ENCODE measurements at regions not wholly inside any gene's neighbourhood (a gene's known extent, or its start where the extent isn't known, plus 50 kb on each side); places are given as distances from the start of the nearest gene placed in this dataset.

GRCh38 chr9:95679874-95680273 lies 163.1 kb upstream of the PTCH1 start:
- WGBS, 3 donors = 90 to 99% (median 93%) methylated on average over 8 of the region's 8 CpGs
- intact Hi-C loops (cut with DNase I) = no loop called here
- no peak overlapping the region for H3K27ac ChIP-seq

GRCh38 chr9:95678759-95679158 lies 162.0 kb upstream of the PTCH1 start:
- TF ChIP-seq EP300 (IDR thresholded peaks at IDR 0.05) = no peak
- no peak for TF ChIP-seq CTCF (IDR thresholded peaks at IDR 0.05)
- no peak for TF ChIP-seq POLR2A (IDR thresholded peaks at IDR 0.05)
- DNase-seq = no peak
- Histone ChIP-seq H3K27me3 (no peaks in the 10 kb centered on the region), H3K4me1 (ENCODE audit: insufficient read depth) (no peaks in the 10 kb centered on the region), H3K36me3 (no peaks in the 10 kb centered on the region), H3K27ac (no peak overlapping the region), H3K9me3 (no peaks in the 10 kb centered on the region), H3K4me3 (no peak overlapping the region)
- 94 to 96% (median 95%) methylated on average over 2 of the region's 2 CpGs for WGBS, 3 donors
- intact Hi-C loops (cut with DNase I) = no loop called here

More at GRCh38 chr9:95679874-95680273, 163.1 kb upstream of the PTCH1 start:
- Histone ChIP-seq H3K27me3 (no peaks in the 10 kb centered on the region), H3K4me3 (no peak overlapping the region), H3K36me3 (no peaks in the 10 kb centered on the region), H3K9me3 (no peaks in the 10 kb centered on the region), H3K4me1 (ENCODE audit: insufficient read depth) (no peaks in the 10 kb centered on the region)
- TF ChIP-seq EP300 (IDR thresholded peaks at IDR 0.05) (no peak), CTCF (IDR thresholded peaks at IDR 0.05) (no peak), POLR2A (IDR thresholded peaks at IDR 0.05) (no peak)
- DNase-seq = no peak

- Histone ChIP-seq H3K27me3 (no peaks in the 10 kb centered on the region), H3K9me3 (no peaks in the 10 kb centered on the region), H3K4me3 (no peak overlapping the region), H3K27ac (no peak overlapping the region), H3K4me1 (ENCODE audit: insufficient read depth) (peaks cover 4% of the 10 kb centered on the region), H3K36me3 (no peaks in the 10 kb centered on the region)
- intact Hi-C loops (cut with DNase I) = no loop called here
- TF ChIP-seq CTCF (IDR thresholded peaks at IDR 0.05) (no peak), EP300 (IDR thresholded peaks at IDR 0.05) (no peak), POLR2A (IDR thresholded peaks at IDR 0.05) (no peak)
- WGBS, 3 donors = 92 to 96% (median 95%) methylated on average over 15 of the region's 15 CpGs
- DNase-seq = no peak
Observed at GRCh38 chr9:95670122-95670521, 153.4 kb upstream of the PTCH1 start.

- TF ChIP-seq EP300 (IDR thresholded peaks at IDR 0.05) = no peak
- TF ChIP-seq POLR2A (IDR thresholded peaks at IDR 0.05) = no peak
- TF ChIP-seq CTCF (IDR thresholded peaks at IDR 0.05) = no peak
Observed at GRCh38 chr9:95669253-95669652, 152.5 kb upstream of the PTCH1 start.

More at GRCh38 chr9:95669253-95669652, 152.5 kb upstream of the PTCH1 start:
- no peak overlapping the region for H3K4me3 ChIP-seq
- H3K9me3 ChIP-seq = no peaks in the 10 kb centered on the region
- intact Hi-C loops (cut with DNase I) = no loop called here
- no peaks in the 10 kb centered on the region for H3K36me3 ChIP-seq
- no peak for DNase-seq
- H3K4me1 ChIP-seq (ENCODE audit: insufficient read depth) = peaks cover 4% of the 10 kb centered on the region
- no peaks in the 10 kb centered on the region for H3K27me3 ChIP-seq
- WGBS, 3 donors = 23 to 42% (median 39%) methylated on average over 7 of the region's 7 CpGs
- no peak overlapping the region for H3K27ac ChIP-seq
